NCI-H460 (cell line): ENCODE measurements at regions not wholly inside any gene's neighbourhood (a gene's known extent, or its start where the extent isn't known, plus 50 kb on each side); places are given as distances from the start of the nearest gene placed in this dataset.

ENCODE experiments used
- DNase-seq: peaks from one replicate; pipeline ENCODE4 v3.0.0-alpha.2; 2016; ENCODE audit warnings: low read depth; ENCODE audit errors: extremely low read depth

DNA sequence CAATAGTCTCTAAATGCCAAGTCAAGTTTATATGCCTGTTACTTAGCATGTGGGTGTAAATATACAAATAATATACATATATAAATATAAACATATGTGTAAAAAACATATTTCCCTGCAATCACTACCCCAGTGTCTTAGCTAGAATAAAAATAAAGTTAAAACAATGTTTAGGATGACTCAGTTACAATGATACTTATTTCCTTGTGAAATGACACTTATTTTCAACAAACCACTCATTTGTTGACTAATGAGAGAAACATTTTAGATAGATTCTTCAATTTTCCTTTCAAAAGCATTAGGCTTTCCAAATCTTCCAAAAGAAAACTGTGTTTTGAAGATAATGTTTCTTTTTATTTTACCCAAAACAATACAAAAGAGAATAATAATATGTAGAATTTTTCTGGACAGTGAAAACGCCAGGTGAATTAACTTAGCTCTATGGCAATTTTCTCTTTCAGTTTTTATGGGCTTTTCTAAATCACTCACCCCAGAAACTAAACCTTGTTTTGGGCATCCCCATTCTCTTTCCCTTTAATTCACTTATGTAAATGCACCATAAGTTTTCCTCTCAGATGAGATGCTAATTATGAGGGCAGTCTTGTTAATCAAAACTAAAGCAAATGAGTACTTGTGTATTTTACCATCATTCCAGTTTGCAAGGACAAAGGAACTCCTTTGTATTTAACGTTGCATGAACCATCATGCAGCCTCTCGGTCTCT is 465.9 kb downstream of the BCAT1 start:
- no peak for DNase-seq

DNA sequence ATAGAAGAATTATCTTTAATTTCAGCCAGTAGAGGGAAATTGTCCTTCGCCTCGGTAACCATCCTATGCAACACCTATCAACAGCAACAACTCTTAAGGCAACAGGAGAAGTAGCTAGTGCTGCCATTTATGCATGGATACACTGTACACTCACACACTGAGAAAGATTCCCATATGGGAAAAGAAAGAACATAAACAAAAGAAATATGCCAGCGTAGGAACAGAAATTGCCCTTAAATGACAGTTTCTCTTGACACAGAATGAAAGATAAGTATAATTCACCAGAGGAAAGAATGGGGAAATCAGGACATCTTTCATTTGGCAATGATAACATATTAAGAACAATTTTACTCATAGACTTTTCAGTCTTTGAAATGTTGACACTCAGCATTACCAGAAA is 466.9 kb downstream of the BCAT1 start:
- DNase-seq = no peak

DNA sequence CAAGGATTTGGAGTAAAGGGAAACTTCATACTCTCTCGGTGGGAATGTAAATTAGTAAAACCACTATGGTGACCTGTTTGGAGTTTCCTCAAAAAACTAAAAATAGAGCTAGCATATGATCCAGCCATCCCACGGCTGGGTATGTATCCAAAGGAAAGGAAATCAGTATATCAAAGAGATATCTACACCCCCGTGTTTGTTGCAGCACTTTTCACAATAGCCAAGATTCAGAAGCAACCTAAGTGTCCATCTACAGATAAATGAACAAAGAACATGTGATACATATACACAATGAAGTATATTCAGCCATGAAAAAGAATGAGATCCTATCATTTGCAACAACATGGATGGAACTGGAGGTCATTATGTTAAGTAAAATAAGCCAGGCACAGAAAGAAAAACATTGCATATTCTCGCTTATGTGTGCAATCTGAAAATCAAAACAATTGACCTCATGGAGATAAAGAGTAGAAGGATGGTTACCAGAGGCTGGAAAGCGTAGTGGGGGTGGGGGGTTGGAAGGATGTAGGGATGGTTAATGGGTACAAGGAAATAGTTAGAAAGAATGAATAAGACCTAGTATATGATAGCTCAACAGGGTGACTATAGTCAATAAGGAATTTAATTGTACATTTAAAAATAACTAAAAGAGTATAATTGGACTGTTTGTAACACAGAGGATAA is 468.0 kb downstream of the BCAT1 start:
- DNase-seq = no peak

DNA sequence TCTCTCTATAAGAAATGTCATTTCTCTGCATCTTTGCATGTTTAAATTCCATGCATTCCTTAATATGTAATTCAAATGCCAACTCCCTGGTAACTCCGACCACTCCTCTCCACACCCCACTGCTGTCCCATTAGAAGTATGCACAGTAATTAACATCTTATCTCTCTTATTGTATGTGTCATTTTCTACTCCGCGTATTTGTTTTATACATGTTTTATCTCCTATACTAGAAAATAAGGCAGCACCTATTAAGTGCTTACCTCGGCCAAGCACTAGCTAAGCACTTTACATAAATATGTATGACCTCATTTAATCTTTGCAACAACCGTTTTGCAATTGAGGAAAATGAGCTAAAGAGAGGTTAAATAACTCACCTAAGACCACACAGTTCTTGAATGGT is 469.8 kb downstream of the BCAT1 start:
- DNase-seq = no peak

DNA sequence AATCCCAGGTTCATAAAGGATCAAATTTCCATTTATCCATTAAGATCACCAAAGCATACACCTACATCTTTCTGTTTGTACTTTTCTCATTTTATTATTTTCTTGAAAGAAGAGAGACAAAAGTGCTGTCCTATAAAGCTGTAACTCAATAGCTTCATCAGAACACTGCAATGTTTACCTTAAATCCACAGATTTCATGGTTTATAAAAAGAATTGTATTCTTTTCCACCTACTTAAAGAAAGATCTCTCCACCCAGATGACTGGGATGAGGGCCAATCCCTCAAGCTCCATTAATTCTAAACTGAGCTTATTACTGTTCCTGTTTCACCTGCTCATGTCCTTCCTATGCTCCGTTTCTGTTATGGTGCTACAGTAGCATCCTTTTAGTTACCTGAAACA is 470.6 kb downstream of the BCAT1 start:
- DNase-seq = no peak

DNA sequence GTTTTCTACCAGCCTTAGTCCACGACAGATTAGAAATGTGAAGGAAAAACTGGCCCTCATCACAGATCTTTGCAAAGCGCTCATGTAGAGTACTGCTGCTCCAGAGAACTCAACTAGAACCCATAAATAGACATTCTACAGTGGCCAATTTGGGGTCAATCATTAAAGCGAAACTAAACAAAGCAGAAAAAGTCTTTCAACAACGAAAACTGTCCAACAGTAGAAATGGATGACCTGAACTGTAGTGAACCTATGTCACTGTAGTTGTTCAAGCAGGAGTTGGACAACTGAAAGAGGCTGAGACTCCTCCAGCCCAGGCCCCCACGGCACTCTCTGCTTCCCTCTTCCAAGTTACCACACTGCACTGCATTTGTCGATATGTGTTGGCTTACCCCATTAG is 472.6 kb downstream of the BCAT1 start:
- DNase-seq = no peak

DNA sequence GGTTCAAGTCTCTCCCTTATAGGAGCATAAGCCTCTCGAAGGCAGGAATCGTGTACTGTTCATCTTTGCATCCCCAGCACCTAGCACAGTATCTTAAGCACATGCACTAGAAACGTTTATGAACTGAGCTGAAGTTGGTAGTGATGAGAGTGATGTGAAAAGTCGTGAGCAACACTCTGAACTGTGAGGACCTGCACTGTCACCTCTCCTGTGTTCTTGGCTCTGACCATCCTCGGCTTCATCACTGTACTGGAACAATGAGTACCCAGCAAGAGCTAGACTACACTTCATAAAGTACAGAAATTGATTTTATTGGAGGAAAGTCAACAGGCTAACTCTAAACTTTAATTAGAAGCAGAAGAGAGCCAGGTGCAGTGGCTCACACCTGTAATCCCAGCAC is 473.6 kb downstream of the BCAT1 start:
- no peak for DNase-seq

DNA sequence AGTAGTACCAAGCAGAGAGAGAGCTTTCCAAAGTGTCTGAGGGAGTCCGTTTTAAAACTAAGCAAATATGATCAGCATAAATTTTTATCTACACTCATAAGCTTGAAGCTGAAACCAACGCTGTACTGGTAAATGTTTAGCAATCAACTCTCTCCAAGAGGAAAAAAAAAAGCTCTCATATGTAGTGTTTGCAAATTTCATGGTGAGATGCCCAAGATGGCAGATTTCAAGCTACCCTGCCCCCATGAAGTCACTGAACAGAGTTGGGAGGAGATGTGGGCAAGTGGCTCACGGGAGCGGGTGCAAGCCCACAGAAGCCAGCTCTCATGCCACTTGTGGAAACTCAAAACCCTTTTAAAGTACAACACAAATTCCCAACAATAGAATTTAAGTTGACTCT is 475.8 kb downstream of the BCAT1 start:
- no peak for DNase-seq

DNA sequence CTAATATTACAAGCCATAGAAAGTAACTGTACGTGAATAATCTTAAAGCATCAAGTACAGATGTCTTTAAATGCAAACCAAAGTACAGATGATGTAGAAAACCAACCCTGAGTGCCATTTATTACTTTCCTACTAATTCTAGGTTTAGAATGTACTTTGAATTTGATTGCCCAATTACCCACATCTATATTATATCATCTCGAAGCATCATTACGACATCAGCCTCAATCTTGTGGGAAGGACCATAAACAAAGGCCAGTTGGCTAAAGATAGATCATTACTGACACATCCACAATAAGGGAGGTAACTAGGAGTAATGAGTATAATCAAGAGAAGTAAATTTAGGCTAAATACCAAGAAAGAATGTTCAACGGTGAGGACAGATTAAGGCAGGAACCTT is 478.9 kb downstream of the BCAT1 start:
- no peak for DNase-seq

DNA sequence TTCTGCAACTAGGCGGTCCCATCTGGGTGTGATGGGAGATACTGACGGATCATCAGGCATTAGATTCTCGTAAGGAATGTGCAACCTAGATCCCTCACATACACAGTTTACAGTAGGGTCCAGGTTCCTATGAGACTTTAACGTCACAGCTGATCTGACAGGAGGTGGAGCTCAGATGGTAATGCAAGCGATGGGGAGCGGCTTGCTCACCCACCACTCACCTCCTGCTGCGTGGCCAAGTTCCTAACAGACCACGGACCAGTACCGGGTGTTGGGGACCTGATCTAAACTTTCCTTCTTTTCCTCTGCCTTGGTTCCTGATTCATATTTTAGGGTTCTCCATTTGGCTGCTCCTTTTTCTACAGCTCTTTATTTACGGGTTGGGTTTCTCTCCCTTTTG is 479.8 kb downstream of the BCAT1 start:
- DNase-seq = no peak

DNA sequence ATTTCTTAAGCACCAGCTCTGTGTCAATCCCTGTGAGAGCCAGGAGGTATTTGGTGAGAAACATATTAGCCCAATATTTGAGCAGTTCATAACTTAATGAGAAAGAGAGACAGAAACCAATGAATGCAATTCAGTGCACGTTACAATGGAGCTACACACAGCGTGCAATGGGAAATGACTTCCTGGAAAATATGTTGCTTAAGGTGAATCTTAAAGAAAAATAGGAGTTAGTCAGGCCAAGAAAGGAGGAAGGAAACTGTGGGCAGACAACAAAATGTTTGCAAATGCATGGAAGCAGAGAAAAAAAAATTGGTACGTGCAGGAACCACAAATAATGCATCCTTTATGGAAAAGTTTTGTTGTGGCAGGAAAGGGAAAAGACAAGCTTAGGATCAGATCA is 481.7 kb downstream of the BCAT1 start:
- DNase-seq = no peak

DNA sequence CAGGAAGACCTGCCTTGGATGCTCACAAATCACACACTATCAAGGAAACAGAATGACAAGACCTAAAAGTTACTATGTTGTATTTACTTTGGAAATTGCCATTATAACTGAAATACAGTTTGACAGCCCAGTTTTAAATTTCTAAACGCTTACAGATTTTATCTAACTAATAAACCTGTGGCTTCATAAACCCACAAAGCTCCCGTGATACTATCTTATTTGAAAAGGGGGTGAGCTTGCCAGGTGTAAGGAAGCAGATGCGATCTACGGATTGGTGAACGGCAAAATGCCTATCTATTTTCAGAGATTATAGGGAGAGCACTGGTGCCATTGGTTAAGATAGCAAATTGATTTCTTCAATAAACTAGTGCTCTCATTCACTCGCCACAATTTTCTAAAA is 485.5 kb downstream of the BCAT1 start:
- no peak for DNase-seq

DNA sequence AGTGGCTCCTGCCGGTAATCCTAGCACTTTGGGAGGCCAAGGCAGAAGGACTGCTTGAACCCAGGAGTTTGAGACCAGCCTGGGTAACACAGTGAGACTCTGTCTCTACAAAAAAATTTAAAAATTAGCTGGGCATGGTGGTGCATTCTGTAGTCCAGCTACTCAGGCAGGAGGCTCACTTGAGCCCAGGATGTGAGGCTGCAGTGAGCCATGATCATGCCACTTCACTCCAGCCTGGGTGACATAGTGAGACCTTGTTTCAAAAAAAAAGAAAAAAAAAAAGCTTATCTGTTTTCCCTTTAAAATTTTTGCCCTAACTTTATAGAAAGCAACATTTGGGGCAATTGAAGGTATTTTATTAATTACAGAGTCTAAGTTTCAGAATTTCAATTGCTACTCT is 486.0 kb downstream of the BCAT1 start:
- DNase-seq = no peak

DNA sequence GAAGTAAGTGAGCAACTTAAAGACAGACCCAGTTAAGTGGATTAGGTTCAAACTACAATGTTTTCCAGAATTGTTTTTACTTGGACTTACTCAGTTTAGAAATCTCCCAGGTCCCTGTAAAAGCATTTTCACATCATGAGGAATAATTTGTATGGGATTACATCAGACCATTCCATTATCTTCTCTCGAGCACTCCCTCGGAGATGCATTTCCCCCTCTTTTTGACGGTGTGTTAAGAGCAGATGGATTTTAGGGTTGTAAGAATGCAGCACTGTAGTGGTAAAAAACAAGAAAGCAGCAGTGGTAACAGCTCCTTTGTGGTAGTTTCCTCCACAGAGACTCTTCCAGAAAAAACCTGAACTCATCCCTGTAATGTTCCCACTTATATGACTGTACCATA is 488.4 kb downstream of the BCAT1 start:
- no peak for DNase-seq

DNA sequence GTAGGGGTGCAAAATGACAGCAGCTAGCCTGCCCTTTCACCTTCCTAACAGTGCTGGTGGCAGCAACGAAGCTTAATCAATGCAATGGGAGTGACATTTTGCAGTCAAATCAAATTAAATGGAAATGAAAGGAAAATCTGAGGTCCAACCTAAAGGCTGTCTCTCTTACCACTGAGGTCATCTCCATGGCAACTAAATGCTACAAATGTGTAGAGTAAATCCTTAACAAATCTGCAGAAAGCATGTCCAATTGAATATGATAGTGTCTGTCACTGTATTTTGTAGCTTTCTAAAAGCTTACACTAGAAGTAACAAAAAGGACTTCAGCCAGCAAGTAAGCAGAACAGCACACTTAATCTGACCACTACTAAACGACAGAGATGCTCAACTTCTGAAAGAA is 488.8 kb downstream of the BCAT1 start:
- no peak for DNase-seq

DNA sequence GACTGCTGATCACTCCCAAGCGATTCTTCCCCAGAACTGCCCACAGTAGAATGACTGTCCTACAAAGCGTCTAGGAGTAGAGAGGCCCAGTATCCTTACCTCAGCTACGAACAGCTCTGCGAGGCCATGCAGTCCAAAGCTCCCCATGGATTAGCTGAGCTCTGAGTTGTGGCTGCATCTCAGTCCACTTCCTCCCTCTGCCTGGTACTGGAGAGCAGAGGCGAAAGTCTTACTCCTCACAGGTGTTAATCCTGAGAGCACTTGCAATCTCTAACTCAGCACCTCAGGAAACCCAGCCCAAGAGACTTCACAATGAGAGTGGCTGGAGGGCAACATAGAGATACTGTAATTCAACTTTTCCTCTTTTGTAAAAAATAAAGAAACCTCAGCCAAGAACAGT is 493.1 kb downstream of the BCAT1 start:
- DNase-seq = no peak

DNA sequence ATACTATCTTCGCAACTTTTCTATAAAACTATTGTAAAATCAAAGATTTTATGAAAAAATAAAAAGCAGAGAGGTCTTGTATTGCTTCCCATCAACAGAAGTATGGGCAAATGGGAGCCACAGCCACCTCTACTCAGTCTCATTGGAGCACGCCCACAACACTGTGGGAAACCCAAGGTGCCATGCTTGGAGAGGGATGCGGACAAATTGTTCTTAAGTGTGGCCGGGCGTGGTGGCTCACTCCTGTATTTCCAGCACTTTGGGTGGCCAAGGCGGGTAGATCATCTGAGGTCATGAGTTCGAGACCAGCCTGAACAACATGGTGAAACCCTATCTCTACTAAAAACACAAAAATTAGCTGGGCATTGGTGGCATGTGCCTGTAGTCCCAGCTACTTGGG is 498.2 kb upstream of the SOX5 start:
- DNase-seq = no peak

DNA sequence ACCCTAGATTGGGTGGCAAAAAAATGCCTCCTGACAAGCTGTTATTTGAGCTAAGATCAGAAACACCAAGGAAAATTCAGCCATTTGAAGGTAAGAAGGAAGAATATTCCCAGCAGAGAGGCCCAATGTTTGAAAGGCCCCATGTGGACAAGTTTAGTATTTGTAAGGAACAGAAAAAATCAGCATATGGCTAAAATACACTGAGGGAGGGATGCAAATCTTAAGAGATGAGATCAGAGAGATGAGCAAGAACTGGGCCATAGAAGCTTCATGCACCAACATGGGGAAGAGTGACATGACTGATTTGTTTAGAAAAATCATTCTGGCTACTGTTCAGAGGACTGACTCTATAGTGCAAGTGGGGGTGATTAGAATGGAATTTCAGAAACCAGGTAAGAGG is 496.8 kb upstream of the SOX5 start:
- no peak for DNase-seq

DNA sequence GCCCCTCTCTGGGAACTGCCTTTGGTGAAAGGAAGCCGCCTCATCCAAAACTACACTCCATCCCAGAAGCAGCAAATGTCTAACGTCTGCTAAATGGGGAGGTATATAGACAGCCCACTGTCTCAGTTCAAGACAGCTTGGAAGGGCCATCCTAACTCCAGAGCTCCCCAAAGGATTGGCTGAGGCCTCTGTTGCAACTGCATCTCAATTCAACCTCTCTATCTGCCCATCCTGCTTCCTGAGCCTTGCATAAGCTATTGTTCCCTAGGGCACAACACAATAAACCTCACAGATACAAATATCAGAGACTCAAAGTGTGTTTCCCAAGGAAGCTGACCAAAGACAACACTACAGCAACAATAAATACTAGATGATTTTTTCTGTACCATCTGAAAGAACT is 495.2 kb upstream of the SOX5 start:
- DNase-seq = no peak

DNA sequence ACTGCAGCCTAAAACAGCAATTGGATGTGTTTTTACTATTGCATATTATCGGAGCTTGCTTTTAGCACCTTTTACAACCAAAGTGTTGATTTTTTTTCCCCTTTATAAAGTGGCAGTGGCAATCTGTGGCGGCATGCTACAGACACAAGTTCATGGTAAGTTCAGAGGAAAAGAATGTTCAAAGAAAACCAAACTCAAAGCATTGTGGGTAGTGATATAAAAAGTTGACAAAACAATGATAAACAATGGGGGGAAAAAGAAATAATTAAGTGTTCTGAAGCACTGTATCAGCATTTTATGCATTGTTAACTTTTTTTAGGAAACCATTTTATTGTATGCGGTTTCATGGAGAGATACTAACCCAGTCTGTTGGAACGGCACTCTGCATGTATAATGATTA is 492.0 kb upstream of the SOX5 start:
- no peak for DNase-seq

DNA sequence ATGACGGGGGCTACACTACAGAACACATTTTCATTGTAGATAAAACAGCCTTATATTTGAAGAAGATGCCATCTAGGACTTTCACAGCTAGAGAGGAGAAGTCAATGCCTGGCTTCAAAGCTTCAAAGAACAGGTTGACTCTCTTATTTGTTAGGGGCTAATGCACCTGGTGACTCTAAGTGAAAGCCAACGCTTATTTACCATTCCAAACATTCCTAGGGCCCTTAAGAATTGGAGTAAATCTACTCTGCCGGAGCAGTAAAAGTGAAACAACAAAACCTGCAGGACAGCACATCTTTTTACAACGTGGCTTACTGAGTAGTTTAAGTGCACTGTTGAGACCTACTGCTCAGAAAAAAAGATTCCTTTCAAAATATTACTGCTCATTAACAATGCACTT is 487.2 kb upstream of the SOX5 start:
- DNase-seq = no peak

DNA sequence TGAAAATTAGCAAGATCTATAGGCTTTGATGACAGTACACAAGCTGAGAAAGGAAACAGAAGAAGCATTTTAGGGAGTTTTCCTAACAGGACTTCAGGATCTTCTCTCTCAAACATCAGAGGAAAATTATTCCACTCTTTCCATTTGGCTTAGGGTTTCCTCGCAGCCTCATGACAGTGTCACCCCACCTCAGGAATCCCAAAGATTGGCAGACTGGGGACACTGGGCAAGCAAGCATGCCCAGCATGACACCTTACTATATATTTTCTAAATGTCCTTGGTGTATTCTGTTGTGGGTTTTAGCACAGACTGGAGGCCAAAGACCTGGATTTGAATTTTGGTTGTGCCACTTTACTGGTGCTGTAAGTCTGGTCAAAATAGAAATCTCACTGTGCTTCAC is 482.4 kb upstream of the SOX5 start:
- DNase-seq = no peak

DNA sequence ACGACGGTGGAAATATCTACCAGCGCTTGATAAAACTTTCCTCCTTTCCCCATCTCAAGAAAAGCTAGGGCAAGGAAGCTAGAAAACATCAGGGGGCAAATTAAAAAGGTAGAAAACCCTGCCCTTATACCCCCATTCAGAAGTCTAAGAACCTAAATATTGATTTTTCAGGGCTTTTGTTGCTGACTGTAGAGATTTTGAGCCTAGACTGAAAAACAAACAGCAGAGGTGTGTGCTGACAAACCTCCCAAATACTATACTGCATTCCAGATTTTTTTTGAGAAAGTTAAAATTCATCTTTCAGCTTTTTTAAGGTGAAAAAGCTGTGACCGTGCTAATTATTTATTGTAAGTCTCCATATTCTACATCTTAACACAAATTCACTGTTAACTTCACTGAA is 478.3 kb upstream of the SOX5 start:
- DNase-seq = no peak
